GM23338 (cell line): ENCODE measurements at regions not wholly inside any gene's neighbourhood (a gene's known extent, or its start where the extent isn't known, plus 50 kb on each side); places are given as distances from the start of the nearest gene placed in this dataset.

Source experiments
- EZH2 ChIP-seq: fragments of 200-600 bp; sonication (generic); IDR thresholded peaks from one replicate; pipeline ENCODE4 v1.8.0; 2017; ENCODE audit warnings: antibody characterized with exemption, mild to moderate bottlenecking, low read depth; ENCODE audit not compliant: unreplicated experiment
- EZH2phosphoT487 ChIP-seq: fragments of 200-600 bp; sonication (generic); IDR thresholded peaks from one replicate; pipeline ENCODE4 v1.8.1; 2018; ENCODE audit warnings: antibody characterized with exemption; ENCODE audit not compliant: unreplicated experiment
- JUNB ChIP-seq: IDR thresholded peaks from one replicate; pipeline ENCODE4 v1.6.1; 2016; ENCODE audit warnings: antibody characterized with exemption; ENCODE audit not compliant: unreplicated experiment
- POLR2AphosphoS5 ChIP-seq: IDR thresholded peaks from 2 replicates; pipeline ENCODE4 v1.6.1; 2016; ENCODE audit warnings: antibody characterized with exemption, low read depth
- STAT1 ChIP-seq: IDR thresholded peaks from one replicate; pipeline ENCODE4 v1.6.1; 2016; ENCODE audit warnings: antibody characterized with exemption; ENCODE audit not compliant: unreplicated experiment
- ZNF114 ChIP-seq: fragments of 250-450 bp; sonication (Bioruptor Pico); IDR thresholded peaks from 2 replicates; pipeline ENCODE4 v1.5.0; 2020; ENCODE audit warnings: mild to moderate bottlenecking, moderate library complexity
- TF ChIP-seq, protein P1 (sequence below), 2 experiments: fragments of 200-600 bp in 1 of 2; sonication (generic) in 1 of 2; conservative IDR thresholded peaks; 2 replicates each; pipeline versions ENCODE4 v1.5.1 to v1.6.1; 2016 to 2017; ENCODE audit warnings: antibody characterized with exemption in 2 of 2, low read depth in 2 of 2, mild to moderate bottlenecking in 2 of 2, moderate library complexity in 1 of 2
- TF ChIP-seq, protein P2 (sequence below): IDR thresholded peaks from one replicate; pipeline ENCODE4 v1.6.1; 2018; ENCODE audit warnings: antibody characterized with exemption; ENCODE audit not compliant: unreplicated experiment
- TF ChIP-seq, protein P3 (sequence below): IDR thresholded peaks from 2 replicates; pipeline ENCODE4 v1.6.1; 2016; ENCODE audit warnings: antibody characterized with exemption

DNA sequence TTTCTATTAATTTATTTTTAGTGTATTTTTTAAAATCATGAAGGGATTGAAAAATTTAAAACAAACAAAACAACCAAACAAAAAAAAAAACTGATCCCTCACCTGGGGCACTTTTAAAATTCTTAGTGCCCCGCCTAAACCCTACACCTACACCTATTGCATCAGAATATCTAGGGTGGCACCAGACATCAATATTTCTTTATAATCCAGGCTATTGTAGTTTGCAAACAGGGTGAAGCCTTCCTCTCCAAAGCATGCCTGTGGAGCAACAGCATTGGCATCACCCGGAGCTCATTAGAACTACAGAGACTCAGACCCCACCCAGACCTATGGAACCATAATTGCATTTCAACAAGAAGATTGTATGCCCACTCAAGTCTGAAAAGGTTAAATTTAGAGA is 54.9 kb upstream of the ACP3 start:
- TF ChIP-seq EZH2 (no peak), STAT1 (no peak), ZNF114 (CRISPR knock-in tag) (no peak), JUNB (no peak), POLR2AphosphoS5 (no peak), EZH2phosphoT487 (no peak)
- TF ChIP-seq, protein P1, sequence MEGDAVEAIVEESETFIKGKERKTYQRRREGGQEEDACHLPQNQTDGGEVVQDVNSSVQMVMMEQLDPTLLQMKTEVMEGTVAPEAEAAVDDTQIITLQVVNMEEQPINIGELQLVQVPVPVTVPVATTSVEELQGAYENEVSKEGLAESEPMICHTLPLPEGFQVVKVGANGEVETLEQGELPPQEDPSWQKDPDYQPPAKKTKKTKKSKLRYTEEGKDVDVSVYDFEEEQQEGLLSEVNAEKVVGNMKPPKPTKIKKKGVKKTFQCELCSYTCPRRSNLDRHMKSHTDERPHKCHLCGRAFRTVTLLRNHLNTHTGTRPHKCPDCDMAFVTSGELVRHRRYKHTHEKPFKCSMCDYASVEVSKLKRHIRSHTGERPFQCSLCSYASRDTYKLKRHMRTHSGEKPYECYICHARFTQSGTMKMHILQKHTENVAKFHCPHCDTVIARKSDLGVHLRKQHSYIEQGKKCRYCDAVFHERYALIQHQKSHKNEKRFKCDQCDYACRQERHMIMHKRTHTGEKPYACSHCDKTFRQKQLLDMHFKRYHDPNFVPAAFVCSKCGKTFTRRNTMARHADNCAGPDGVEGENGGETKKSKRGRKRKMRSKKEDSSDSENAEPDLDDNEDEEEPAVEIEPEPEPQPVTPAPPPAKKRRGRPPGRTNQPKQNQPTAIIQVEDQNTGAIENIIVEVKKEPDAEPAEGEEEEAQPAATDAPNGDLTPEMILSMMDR (conservative IDR thresholded peaks at IDR 0.05; ENCODE audit: low read depth in 2 of 2): no peak
- TF ChIP-seq, protein P2, sequence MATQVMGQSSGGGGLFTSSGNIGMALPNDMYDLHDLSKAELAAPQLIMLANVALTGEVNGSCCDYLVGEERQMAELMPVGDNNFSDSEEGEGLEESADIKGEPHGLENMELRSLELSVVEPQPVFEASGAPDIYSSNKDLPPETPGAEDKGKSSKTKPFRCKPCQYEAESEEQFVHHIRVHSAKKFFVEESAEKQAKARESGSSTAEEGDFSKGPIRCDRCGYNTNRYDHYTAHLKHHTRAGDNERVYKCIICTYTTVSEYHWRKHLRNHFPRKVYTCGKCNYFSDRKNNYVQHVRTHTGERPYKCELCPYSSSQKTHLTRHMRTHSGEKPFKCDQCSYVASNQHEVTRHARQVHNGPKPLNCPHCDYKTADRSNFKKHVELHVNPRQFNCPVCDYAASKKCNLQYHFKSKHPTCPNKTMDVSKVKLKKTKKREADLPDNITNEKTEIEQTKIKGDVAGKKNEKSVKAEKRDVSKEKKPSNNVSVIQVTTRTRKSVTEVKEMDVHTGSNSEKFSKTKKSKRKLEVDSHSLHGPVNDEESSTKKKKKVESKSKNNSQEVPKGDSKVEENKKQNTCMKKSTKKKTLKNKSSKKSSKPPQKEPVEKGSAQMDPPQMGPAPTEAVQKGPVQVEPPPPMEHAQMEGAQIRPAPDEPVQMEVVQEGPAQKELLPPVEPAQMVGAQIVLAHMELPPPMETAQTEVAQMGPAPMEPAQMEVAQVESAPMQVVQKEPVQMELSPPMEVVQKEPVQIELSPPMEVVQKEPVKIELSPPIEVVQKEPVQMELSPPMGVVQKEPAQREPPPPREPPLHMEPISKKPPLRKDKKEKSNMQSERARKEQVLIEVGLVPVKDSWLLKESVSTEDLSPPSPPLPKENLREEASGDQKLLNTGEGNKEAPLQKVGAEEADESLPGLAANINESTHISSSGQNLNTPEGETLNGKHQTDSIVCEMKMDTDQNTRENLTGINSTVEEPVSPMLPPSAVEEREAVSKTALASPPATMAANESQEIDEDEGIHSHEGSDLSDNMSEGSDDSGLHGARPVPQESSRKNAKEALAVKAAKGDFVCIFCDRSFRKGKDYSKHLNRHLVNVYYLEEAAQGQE: no peak
- TF ChIP-seq, protein P3, sequence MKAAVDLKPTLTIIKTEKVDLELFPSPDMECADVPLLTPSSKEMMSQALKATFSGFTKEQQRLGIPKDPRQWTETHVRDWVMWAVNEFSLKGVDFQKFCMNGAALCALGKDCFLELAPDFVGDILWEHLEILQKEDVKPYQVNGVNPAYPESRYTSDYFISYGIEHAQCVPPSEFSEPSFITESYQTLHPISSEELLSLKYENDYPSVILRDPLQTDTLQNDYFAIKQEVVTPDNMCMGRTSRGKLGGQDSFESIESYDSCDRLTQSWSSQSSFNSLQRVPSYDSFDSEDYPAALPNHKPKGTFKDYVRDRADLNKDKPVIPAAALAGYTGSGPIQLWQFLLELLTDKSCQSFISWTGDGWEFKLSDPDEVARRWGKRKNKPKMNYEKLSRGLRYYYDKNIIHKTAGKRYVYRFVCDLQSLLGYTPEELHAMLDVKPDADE: no peak
